ENCODE measurements at regions not wholly inside any gene's neighbourhood (a gene's known extent, or its start where the extent isn't known, plus 50 kb on each side); places are given as distances from the start of the nearest gene placed in this dataset.

GRCh38 chr14:97024300-97024699 lies 227.1 kb downstream of the VRK1 start:
- TF ChIP-seq FOXM1 (IDR thresholded peaks at IDR 0.05; ENCODE audit: borderline replicate concordance, low read depth) (no peak), EP300 (IDR thresholded peaks at IDR 0.05; ENCODE audit: borderline replicate concordance) (no peak), TAF1 (IDR thresholded peaks at IDR 0.05; ENCODE audit: low read depth) (no peak)
- TF ChIP-seq, protein P1, sequence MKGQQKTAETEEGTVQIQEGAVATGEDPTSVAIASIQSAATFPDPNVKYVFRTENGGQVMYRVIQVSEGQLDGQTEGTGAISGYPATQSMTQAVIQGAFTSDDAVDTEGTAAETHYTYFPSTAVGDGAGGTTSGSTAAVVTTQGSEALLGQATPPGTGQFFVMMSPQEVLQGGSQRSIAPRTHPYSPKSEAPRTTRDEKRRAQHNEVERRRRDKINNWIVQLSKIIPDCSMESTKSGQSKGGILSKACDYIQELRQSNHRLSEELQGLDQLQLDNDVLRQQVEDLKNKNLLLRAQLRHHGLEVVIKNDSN (IDR thresholded peaks at IDR 0.05): no peak
- TF ChIP-seq, protein P2, sequence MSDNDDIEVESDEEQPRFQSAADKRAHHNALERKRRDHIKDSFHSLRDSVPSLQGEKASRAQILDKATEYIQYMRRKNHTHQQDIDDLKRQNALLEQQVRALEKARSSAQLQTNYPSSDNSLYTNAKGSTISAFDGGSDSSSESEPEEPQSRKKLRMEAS (IDR thresholded peaks at IDR 0.05): no peak
